Right cardiac atrium (tissue), 5 donors: ENCODE measurements at regions not wholly inside any gene's neighbourhood (a gene's known extent, or its start where the extent isn't known, plus 50 kb on each side); places are given as distances from the start of the nearest gene placed in this dataset.
A peak's percentile ranks its signal among the peaks of the same experiment; 100 is the strongest.

Experiments
- ATAC-seq, 2 donors: fragments of 200-7000 bp; cut with Tn5 transposase; one replicate each; pipeline versions ENCODE4 v1.8.0 to v1.9.1; 2020; ENCODE audit warnings: moderate library complexity in 2 of 2, mild to moderate bottlenecking in 1 of 2
- DNase-seq, 3 donors: peaks; one replicate each; pipeline ENCODE4 v3.0.0-alpha.2; 2020
- H3K27ac ChIP-seq: one replicate; pipeline ENCODE4 v1.5.1; 2013; ENCODE audit warnings: mild to moderate bottlenecking, low read length, control low read depth, moderate library complexity
- H3K27me3 ChIP-seq: one replicate; pipeline ENCODE4 v1.6.1; 2013; ENCODE audit not compliant: control insufficient read depth, insufficient read depth
- H3K4me1 ChIP-seq: one replicate; pipeline ENCODE4 v1.6.1; 2013; ENCODE audit warnings: low read length; ENCODE audit not compliant: control insufficient read depth, insufficient read depth
- H3K4me3 ChIP-seq: one replicate; pipeline ENCODE4 v1.5.1; 2013; ENCODE audit warnings: low read length, control low read depth
- H3K9me3 ChIP-seq: one replicate; pipeline ENCODE4 v1.6.1; 2013; ENCODE audit warnings: low read length; ENCODE audit not compliant: control insufficient read depth
- WGBS: extraction: QIAGEN DNeasy Blood & Tissue Kit; methylation state at CpG from one replicate; pipeline ENCODE4 v1.1.7; 2013; 5-methylcytosine and 5-hydroxymethylcytosine counted together
- intact Hi-C, 4 donors: fragments of 100-400 bp; cut with DNase I; formaldehyde crosslinking; loops; one replicate each; pipeline versions ENCODE4 v1.11.0 to v1.14.0; 2022 to 2023
- donor health status: healthy with polysubstance abuse.
- donor health status: DM: no; HTN: yes; CAD: no.
- donor health status: DM: no; HTN: no; CAD: no.
- donor health status: DM: no; HTN: yes; CAD: no; lungs with severe emphysema.
- donor health status: DM: yes; HTN: yes; CAD: no.

GRCh38 chr5:142447887-142448286 lies 123.1 kb upstream of the SPRY4 start:
- H3K4me1 ChIP-seq, result no peaks in the 10 kb centered on the region
- no peak for ATAC-seq
- 95% methylated on average over 1 of the region's 1 CpG for WGBS
- intact Hi-C loops, result no loop called here
- H3K9me3 ChIP-seq, result no peaks in the 10 kb centered on the region
- no peak overlapping the region for H3K27ac ChIP-seq
- H3K4me3 ChIP-seq, result no peak overlapping the region
- no peaks in the 10 kb centered on the region for H3K27me3 ChIP-seq
- no peak for DNase-seq

DNA sequence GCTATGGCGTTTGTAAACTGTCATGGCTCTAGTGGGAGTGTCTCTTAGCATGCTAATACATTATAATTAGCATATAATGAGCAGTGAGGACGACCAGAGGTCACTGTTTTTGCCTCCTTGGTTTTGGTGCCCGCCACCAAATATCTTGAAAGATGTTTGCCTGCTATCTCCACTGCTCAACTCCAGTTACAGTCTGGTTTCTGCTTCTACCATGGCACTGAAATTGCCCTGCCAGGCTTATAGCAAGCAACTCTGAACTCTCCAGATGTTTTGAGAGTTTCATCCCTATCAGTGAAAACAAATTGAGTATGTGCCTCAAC lies 122.1 kb upstream of the SPRY4 start:
- H3K27me3 ChIP-seq, result no peaks in the 10 kb centered on the region
- no peak overlapping the region for H3K4me3 ChIP-seq
- intact Hi-C loops, result no loop called here
- no peaks in the 10 kb centered on the region for H3K9me3 ChIP-seq
- peak overlapping the region; percentile 48 for H3K27ac ChIP-seq
- no peaks in the 10 kb centered on the region for H3K4me1 ChIP-seq
- ATAC-seq (no peak), DNase-seq (no peak)
- WGBS, result 67% methylated on average over 3 of the region's 3 CpGs

DNA sequence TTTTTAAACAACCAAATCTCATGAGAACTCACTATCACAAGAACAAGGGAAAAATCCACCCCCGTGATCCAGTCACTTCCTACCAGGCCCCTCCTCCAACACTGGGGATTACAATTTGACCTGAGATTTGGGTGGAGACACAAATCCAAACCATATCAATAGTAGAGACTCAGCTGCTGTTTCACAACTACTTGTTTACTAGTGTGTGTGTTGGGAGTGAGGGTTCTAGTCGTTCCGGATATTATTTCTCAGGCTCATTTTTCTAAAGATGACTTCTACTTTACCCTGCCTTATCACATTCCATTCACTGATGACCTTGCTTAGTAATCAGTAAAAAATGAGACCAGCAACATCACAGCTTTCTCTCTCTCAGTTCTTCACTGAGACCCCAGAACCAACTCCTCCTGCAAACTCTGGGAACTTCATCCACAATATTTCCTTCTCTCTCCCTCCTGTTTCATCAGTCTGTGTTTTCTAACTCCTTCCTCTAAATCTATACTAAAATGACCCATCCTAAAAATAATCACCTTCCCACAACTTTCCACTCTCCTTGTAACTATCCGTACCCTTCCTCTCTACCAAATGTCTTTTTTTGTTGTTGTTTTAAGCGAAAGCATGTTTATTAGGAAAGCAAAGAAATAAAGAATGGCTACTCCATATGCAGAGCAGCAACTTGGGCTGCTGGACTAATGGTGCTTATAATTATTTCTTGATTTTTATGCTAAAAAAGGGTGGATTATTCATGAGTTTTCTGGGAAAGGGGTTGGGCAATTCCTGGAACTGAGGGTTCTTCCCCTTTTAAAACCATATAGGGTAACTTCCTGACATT lies 121.5 kb upstream of the SPRY4 start:
- H3K27me3 ChIP-seq, result no peaks in the 10 kb centered on the region
- WGBS, result 45% methylated on average over 5 of the region's 5 CpGs
- H3K27ac ChIP-seq, result peak overlapping the region; percentile 75
- peak; percentile 80 to 82 for ATAC-seq
- intact Hi-C loops, result no loop called here
- DNase-seq, result no peak
- H3K4me3 ChIP-seq, result no peak overlapping the region
- H3K4me1 ChIP-seq, result no peaks in the 10 kb centered on the region
- no peaks in the 10 kb centered on the region for H3K9me3 ChIP-seq

DNA sequence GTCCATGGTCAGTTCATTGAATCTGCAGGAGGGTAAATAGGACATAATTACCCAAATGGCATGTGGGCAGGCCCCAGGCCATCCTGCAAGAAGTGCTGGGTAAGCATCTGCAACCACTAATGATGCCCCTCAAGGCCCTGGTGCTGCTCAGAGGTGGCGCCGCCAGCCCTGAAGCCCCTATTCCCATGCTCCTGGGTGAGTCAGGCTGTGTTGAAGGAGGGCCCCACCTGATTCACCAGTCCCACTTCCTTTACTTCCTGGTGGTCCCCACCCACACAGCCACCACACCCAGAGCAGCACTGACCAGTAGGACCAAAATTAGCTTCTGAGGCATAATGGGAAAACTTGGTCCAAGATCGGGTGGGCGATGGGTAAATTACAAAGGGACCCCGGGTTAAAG lies 120.4 kb upstream of the SPRY4 start:
- Histone ChIP-seq H3K27me3 (no peaks in the 10 kb centered on the region), H3K9me3 (no peaks in the 10 kb centered on the region), H3K27ac (peak overlapping the region; percentile 45), H3K4me3 (no peak overlapping the region), H3K4me1 (peaks cover under 1% of the 10 kb centered on the region)
- peak; percentile 20 to 90 for ATAC-seq
- peak in 1 of 3 donors; percentile 38 for DNase-seq
- WGBS, result 93% methylated on average over 5 of the region's 5 CpGs
- intact Hi-C loops, result no loop called here

GRCh38 chr5:142441616-142442015 lies 116.8 kb upstream of the SPRY4 start:
- Histone ChIP-seq H3K4me3 (no peak overlapping the region), H3K27me3 (no peaks in the 10 kb centered on the region), H3K27ac (peak overlapping the region; percentile 39), H3K4me1 (peaks cover 5% of the 10 kb centered on the region), H3K9me3 (no peaks in the 10 kb centered on the region)
- WGBS, result 36% methylated on average over 12 of the region's 12 CpGs
- intact Hi-C loops, result no loop called here
- ATAC-seq (no peak), DNase-seq (peak in 1 of 3 donors; percentile 67)

DNA sequence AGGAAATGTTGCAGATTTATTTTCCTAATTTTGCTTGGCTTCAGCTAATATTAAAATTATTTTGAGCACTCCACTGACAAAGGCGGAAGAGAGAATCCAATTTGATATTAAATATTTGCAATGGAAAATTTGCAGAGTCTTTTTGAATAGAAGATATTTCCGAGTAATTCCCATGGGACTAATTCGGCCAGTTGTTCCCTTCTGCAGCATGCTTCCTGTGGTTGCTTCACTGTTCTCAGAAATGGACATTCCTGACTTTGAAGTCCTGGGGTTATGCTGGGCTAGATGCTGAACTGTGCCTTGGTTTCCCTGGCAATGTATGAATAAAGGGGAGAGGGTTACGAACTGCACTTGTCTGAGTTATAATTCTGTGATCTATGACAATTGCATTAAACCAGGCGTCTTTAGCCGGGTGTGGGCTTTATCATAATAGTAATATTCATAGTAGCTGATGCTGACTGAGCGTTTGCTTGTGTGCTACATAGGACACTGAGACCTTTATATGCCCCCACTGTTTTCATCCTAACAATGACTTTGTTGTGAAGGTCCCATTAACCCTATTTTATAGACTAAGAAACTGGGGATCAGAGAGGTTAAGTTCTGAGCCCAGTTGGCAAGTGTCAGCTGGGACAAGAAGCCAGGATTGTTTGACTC lies 114.5 kb upstream of the SPRY4 start:
- Histone ChIP-seq H3K4me1 (peaks cover 6% of the 10 kb centered on the region), H3K27me3 (no peaks in the 10 kb centered on the region), H3K27ac (peak overlapping the region; percentile 12), H3K4me3 (no peak overlapping the region), H3K9me3 (no peaks in the 10 kb centered on the region)
- intact Hi-C loops, result no loop called here
- ATAC-seq (peak; percentile 70 to 71), DNase-seq (no peak)
- 41% methylated on average over 7 of the region's 7 CpGs for WGBS

GRCh38 chr5:142438573-142438972 lies 113.8 kb upstream of the SPRY4 start:
- DNase-seq, result no peak
- Histone ChIP-seq H3K27me3 (no peaks in the 10 kb centered on the region), H3K9me3 (no peaks in the 10 kb centered on the region), H3K4me1 (peaks cover 13% of the 10 kb centered on the region), H3K4me3 (no peak overlapping the region), H3K27ac (peak overlapping the region; percentile 12)
- 64% methylated on average over 2 of the region's 2 CpGs for WGBS
- intact Hi-C loops, result no loop called here
- no peak for ATAC-seq

DNA sequence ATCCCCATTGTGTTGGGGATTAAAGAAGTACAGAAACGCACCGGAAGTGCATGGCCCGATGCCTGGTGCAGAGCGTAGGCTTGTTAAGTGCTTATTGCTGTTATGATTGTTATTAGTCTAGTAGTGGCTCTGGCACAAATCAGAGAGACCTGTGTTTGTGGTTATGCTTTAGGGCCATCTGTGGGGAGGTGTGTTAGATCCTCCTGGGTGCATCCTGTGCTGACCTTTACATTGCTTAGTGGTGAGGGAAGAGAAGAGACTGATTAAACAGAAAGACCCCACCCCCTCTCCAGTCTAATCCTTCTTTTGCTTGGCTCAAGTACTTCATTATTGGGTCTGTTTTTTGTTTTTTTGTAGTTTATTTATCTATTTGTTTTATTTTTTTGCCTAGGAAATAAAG lies 112.7 kb upstream of the SPRY4 start:
- 65% methylated on average over 4 of the region's 4 CpGs for WGBS
- no peak overlapping the region for H3K27ac ChIP-seq
- no peak overlapping the region for H3K4me3 ChIP-seq
- no peaks in the 10 kb centered on the region for H3K9me3 ChIP-seq
- intact Hi-C loops, result no loop called here
- DNase-seq, result no peak
- H3K4me1 ChIP-seq, result peaks cover 20% of the 10 kb centered on the region
- no peak for ATAC-seq
- no peaks in the 10 kb centered on the region for H3K27me3 ChIP-seq

- no peak overlapping the region for H3K4me3 ChIP-seq
- H3K4me1 ChIP-seq, result peaks cover 20% of the 10 kb centered on the region
- 89% methylated on average over 9 of the region's 9 CpGs for WGBS
- intact Hi-C loops, result no loop called here
- ATAC-seq (no peak), DNase-seq (no peak)
- no peak overlapping the region for H3K27ac ChIP-seq
- no peaks in the 10 kb centered on the region for H3K27me3 ChIP-seq
- no peaks in the 10 kb centered on the region for H3K9me3 ChIP-seq
Observed at GRCh38 chr5:142435410-142436115, 110.7 kb upstream of the SPRY4 start.

- ATAC-seq (no peak), DNase-seq (no peak)
- no peaks in the 10 kb centered on the region for H3K9me3 ChIP-seq
- WGBS, result 98% methylated on average over 2 of the region's 2 CpGs
- H3K27me3 ChIP-seq, result no peaks in the 10 kb centered on the region
- H3K4me3 ChIP-seq, result no peak overlapping the region
- H3K27ac ChIP-seq, result no peak overlapping the region
- H3K4me1 ChIP-seq, result peaks cover 15% of the 10 kb centered on the region
- intact Hi-C loops, result no loop called here
Observed at GRCh38 chr5:142434322-142434612, 109.4 kb upstream of the SPRY4 start.

DNA sequence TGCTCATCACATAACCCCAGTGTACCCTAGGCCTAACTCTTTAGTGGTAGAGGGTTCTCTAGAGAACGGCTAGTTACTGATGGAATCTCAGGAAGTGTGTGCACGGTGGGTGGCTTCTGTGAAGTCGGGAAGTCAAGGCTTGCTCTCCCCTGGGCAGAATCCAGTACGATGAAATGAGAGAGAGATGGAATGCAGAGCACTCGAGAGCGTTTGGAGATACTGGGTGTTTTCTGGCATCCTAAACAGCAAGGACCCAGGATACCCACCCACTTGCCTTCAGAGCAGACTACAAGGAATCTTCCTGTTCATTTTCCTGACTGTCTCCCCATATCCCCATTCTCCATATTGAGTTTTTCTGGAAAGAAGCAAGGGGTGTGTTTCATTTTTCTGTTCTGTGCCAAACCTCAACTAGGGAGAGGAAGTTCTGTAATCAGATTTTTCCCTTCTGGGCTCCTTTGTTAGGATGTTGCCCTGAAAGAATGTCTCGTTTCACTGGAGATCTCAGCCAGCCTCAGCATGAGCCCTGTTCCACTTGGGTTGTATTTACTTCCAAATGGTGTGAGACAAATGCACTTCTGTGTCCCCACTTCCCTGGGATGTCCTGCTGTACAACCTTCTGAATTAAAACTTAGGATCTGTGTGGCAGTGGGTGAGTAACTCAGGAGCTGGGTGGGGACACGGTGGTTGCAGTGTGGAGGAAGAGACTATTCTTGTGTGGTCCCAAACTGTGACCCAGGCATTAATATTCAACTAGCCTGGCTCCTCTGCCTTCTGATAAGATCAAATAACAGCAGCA lies 108.9 kb upstream of the SPRY4 start:
- peaks cover 15% of the 10 kb centered on the region for H3K4me1 ChIP-seq
- H3K27me3 ChIP-seq, result no peaks in the 10 kb centered on the region
- H3K4me3 ChIP-seq, result no peak overlapping the region
- intact Hi-C loops, result no loop called here
- DNase-seq (no peak), ATAC-seq (peak in 1 of 2 donors; percentile 58)
- 16% methylated on average over 8 of the region's 8 CpGs for WGBS
- H3K9me3 ChIP-seq, result no peaks in the 10 kb centered on the region
- peak overlapping the region; percentile 32 for H3K27ac ChIP-seq
